ENCODE measurements at regions not wholly inside any gene's neighbourhood (a gene's known extent, or its start where the extent isn't known, plus 50 kb on each side); places are given as distances from the start of the nearest gene placed in this dataset.

DNA sequence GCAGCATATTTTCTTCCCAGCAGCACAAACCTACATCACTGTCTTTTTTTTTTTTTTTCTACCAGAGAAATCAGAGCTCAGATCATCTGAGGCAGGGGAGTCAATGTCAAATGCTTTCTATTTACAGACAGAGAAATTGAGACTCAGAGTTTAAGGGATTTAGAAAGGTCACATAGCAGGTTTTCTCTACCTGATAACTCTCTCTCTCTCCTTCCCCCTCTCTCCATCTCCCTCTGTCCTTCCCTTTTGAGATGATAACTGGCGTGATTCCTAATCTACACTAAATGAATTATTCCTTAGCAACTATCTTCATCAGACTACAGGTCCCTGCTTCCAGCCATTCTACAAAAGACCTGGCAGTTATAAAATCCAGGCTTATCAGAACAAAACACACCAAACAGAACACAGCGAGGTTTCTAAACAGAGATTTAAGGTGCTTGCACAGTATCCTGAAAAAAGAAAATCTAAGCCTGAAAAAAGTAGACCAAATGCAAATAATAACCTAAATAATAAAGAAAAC, 161.6 kb upstream of the PKDCC start:
- Histone ChIP-seq H3K9me3 (no peaks in the 10 kb centered on the region), H3K4me1 (no peaks in the 10 kb centered on the region), H3K27ac (no peak overlapping the region), H3K4me3 (no peak overlapping the region), H3K27me3 (replicated peaks in 1 of 7) (no peaks in the 10 kb centered on the region), H3K36me3 (no peaks in the 10 kb centered on the region)
- no peak for DNase-seq
- WGBS, 5 donors = 79 to 95% (median 89%) methylated on average over 2 of the region's 2 CpGs
- TF ChIP-seq CTCF (IDR thresholded peaks at IDR 0.05 in 8 of 11, conservative IDR thresholded peaks at IDR 0.05 in 3 of 11) = no peak
- no peak for TF ChIP-seq POLR2A (IDR thresholded peaks at IDR 0.05)
- no peak for TF ChIP-seq POLR2AphosphoS5 (IDR thresholded peaks at IDR 0.05)
- intact Hi-C loops (cut with DNase I; ENCODE audit: low total_unique reads) = no loop called here

- intact Hi-C loops (cut with DNase I; ENCODE audit: low total_unique reads) = no loop called here
- Histone ChIP-seq H3K27ac (no peak overlapping the region), H3K4me1 (no peaks in the 10 kb centered on the region), H3K27me3 (replicated peaks in 1 of 7) (no peaks in the 10 kb centered on the region), H3K36me3 (no peaks in the 10 kb centered on the region), H3K9me3 (no peaks in the 10 kb centered on the region), H3K4me3 (no peak overlapping the region)
- 36 to 67% (median 61%) methylated on average over 2 of the region's 2 CpGs for WGBS, 5 donors
- TF ChIP-seq POLR2A (IDR thresholded peaks at IDR 0.05) (no peak), CTCF (IDR thresholded peaks at IDR 0.05 in 8 of 11, conservative IDR thresholded peaks at IDR 0.05 in 3 of 11) (no peak), POLR2AphosphoS5 (IDR thresholded peaks at IDR 0.05) (no peak)
- DNase-seq = no peak
Measured at GRCh38 chr2:41886757-41887156, 161.1 kb upstream of the PKDCC start.

GRCh38 chr2:41890341-41890740, 157.5 kb upstream of the PKDCC start:
- H3K4me3 ChIP-seq = no peak overlapping the region
- no peaks in the 10 kb centered on the region for H3K9me3 ChIP-seq
- H3K36me3 ChIP-seq = no peaks in the 10 kb centered on the region
- H3K4me1 ChIP-seq = no peaks in the 10 kb centered on the region
- TF ChIP-seq POLR2AphosphoS5 (IDR thresholded peaks at IDR 0.05) (no peak), POLR2A (IDR thresholded peaks at IDR 0.05) (no peak), CTCF (IDR thresholded peaks at IDR 0.05 in 8 of 11, conservative IDR thresholded peaks at IDR 0.05 in 3 of 11) (no peak)
- DNase-seq = no peak
- intact Hi-C loops (cut with DNase I; ENCODE audit: low total_unique reads) = no loop called here
- H3K27ac ChIP-seq = no peak overlapping the region
- WGBS, 5 donors = 82 to 90% (median 88%) methylated on average over 3 of the region's 3 CpGs
- no peaks in the 10 kb centered on the region for H3K27me3 ChIP-seq (replicated peaks in 1 of 7)

GRCh38 chr2:41892476-41892875, 155.3 kb upstream of the PKDCC start:
- 72 to 90% (median 75%) methylated on average over 4 of the region's 4 CpGs for WGBS, 5 donors
- H3K4me3 ChIP-seq = no peak overlapping the region
- H3K27ac ChIP-seq = no peak overlapping the region
- H3K9me3 ChIP-seq = no peaks in the 10 kb centered on the region
- TF ChIP-seq POLR2A (IDR thresholded peaks at IDR 0.05) = no peak
- TF ChIP-seq CTCF (IDR thresholded peaks at IDR 0.05 in 8 of 11, conservative IDR thresholded peaks at IDR 0.05 in 3 of 11) = no peak
- no peak for TF ChIP-seq POLR2AphosphoS5 (IDR thresholded peaks at IDR 0.05)
- peaks cover 0 to 6% (median 0%) of the 10 kb centered on the region in 6 donors for H3K4me1 ChIP-seq
- H3K36me3 ChIP-seq = no peaks in the 10 kb centered on the region
- DNase-seq = no peak
- no peaks in the 10 kb centered on the region for H3K27me3 ChIP-seq (replicated peaks in 1 of 7)
- intact Hi-C loops (cut with DNase I; ENCODE audit: low total_unique reads) = no loop called here
